DMS 273 (cell line): ENCODE measurements at regions not wholly inside any gene's neighbourhood (a gene's known extent, or its start where the extent isn't known, plus 50 kb on each side); places are given as distances from the start of the nearest gene placed in this dataset.

Experiments used
- DNase-seq: peaks from one replicate; lab custom pipeline; 2025; ENCODE audit not compliant: unreplicated experiment; lab: John Stamatoyannopoulos, UW

GRCh38 chr13:105996391-105997025 is 539.0 kb downstream of the EFNB2 start:
- DNase-seq, result no peak

DNA sequence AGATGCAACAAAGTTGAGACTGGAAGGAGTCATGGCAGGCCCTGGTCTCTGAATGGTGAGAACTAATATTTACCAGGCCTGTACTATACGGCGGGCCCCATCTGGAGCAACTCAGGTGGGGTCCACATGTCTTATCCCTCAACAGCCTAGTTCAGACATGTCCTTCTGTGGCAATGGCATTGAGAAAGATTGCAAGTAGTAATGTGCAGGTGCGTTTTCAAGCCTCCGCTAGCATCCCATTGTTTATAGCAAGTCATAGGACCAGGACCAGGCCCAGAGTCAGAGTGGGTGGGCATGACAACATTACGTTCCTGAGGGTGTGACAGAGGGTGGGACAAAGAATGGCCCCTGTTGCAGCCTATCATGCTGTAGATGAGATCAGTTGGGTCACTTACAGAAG is 541.1 kb downstream of the EFNB2 start:
- no peak for DNase-seq

GRCh38 chr13:105991622-105992277 is 543.7 kb downstream of the EFNB2 start:
- peak; percentile 85 for DNase-seq

DNA sequence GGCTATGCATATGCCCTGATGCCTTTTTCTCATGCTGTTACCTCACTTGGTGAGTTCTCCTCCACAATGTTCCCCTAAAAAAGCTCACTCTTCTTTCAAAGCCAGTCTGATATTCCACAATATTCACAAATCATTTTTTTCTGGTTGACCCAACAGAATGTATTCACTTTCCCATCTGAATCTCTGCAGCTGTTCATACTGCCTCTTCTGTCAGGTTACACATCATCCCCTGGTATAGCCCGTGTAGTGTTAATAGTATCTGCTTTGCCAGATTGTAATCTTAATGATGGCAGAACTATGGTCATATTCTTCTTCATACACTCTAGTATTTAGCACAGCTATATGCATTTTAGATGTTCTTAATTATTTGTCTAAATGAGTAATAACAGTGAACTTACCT is 544.3 kb downstream of the EFNB2 start:
- DNase-seq, result peak; percentile 50

- DNase-seq, result peak; percentile 43
Observed at GRCh38 chr13:105990256-105990958, 545.1 kb downstream of the EFNB2 start.

GRCh38 chr13:105984646-105985045 is 550.8 kb downstream of the EFNB2 start:
- DNase-seq, result no peak

GRCh38 chr13:105984236-105984635 is 551.2 kb downstream of the EFNB2 start:
- no peak for DNase-seq

GRCh38 chr13:105982219-105982930 is 553.1 kb downstream of the EFNB2 start:
- DNase-seq, result peak; percentile 45

DNA sequence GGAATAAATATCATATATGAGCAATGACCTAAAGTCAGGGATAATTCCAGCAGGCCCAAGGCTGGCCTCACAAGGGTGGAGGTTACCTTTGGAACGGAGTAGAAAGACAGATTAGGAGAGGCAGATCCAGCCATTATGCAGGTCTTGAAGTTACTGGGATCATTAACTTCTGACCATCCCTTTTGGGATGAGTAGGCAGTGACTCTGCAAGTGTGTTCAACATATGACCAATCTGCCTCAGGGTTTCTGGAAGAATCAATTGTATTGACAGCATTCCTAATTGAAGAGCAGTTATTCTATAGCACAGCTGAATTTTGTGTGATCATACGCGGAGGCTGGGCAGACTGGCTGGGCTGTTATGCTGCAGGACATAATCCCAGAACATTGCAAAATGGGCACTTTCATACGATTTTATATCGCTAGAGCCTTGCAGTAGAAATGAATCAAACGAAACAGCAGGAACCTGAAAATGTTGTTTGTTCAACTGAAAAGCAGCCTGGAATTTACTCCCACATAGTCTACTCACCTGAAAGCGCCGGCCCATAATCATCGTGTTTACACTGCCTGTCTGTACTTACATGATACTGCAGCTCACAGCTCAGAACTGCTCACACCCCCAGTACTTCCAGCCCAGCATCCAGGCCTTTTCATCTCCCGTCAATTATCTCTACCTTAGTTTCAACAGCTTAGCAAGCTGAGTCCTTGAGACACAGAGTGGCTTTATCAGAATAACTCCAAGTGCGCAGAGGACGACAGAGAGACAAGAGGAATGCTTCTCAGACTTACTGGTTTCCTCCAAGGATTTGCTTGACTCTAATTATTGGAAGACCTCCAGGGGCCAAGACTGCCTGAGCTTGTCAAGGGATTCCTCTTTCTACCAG is 556.1 kb downstream of the EFNB2 start:
- peak; percentile 3 for DNase-seq

DNA sequence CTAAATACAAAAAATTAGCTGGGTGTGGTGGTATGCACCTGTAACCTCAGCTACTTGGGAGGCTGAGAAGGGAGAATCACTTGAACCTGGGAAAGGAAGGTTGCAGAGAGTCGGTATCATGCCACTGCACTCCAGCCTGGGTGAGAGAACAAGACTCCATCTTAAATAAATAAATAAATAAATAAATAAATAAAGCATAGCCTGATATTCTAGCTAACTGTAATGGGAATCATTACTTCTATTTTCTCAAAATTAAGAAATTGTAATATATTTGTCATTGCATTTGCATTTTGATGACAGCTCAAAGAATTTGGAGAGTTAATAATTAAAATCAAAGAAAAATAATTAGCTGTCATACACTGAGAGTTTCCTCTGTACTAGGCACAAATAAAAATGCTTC is 561.1 kb downstream of the EFNB2 start:
- DNase-seq, result no peak

DNA sequence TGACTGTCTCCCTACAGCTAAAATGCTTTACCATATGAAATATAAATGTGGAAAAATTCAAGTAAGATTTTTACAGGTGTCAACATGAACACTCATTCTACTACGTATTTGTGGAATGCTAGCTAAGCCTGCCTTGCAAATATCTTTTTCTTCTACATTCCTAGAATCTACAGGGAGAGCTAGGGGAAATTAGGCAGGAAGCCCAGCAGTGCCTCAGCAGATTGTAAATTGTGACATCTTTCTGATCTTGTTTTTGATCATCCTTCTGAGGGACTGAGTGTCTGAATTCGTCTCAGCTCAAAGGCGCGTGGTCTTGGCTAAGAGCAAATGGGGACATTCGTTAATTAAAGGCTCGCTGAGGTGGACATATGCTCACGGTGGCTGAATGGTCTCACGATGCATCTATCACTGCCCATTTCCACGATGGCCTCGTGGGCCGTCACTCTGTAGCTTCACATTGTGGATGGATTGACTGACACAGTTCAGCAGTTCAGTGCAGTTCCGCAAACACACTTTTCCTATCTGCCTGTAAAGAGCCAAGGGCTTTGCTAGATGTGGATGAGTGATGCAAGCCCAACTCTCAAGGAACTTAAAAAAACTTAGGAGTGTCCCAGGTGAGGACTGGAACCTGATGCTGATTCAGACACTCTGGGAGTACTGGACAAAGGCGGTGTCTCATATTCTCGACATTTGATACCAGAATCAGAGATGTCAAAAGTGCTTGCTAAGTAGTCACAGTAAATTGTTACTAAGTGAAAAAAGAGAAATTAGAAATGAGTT is 562.5 kb downstream of the EFNB2 start:
- DNase-seq, result no peak

GRCh38 chr13:105972306-105972721 is 563.1 kb downstream of the EFNB2 start:
- DNase-seq, result peak; percentile 27

GRCh38 chr13:105971738-105972137 is 563.7 kb downstream of the EFNB2 start:
- DNase-seq, result no peak

DNA sequence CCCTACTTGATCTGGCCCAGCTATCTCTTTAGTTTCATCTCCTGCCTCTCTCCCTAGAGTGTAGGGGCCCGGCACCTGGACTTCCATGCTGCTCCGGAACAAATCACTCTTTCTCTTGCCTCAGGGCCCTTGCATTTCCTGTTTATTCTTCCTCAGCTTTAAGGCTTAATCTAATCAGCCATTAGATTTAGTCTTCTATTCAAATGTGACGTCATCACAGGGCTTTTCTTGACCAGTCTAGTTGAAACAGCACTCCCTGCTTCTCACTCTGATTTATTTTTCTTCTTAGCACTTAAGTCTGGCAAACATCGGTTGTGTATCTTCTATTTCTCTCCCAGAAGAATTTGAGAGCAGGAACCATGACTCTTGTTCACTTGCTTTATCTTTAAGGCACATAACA is 564.1 kb downstream of the EFNB2 start:
- DNase-seq, result no peak

DNA sequence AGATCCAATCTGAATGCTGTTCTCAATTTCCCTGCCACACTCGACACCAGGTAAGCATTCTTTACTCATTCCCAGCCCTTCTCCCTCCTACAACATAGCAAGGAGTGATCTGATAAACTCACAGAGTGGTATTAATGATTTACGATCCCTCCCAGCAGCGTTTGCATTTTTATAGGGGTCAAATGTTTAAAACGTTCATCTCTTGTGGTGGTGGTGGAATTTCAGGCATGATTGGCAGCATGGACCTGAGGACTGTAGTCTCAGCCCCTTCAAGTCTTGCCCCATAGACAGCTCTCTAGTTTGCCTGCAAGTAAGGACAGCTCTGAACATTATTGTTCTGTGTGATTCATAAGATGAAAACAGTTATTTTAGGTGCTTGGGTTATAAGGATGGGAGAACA is 565.7 kb downstream of the EFNB2 start:
- DNase-seq, result no peak

- DNase-seq, result no peak
Observed at GRCh38 chr13:105965910-105966309, 569.6 kb downstream of the EFNB2 start.

DNA sequence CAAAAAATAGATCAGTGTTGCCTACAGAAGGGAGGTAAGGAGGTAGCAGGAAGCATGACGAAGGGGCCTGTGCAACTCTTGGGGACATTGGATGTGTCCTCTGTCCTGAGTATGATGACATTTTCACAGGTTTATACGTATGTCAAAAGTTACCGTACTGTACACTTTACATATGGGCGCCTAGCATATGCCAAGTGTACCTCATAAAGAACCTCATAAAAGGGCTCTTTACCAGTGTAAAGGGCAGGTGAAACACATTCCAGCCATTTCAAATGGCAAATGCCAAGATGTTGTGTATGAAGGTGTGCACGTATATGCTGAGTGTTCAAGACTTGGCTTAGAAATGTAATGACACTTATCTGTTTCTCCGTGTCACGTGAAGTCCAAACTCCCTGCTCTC is 573.4 kb downstream of the EFNB2 start:
- DNase-seq, result no peak

- no peak for DNase-seq
Observed at GRCh38 chr13:105961438-105961837, 574.0 kb downstream of the EFNB2 start.

- DNase-seq, result no peak
Observed at GRCh38 chr13:105960326-105960725, 575.1 kb downstream of the EFNB2 start.

DNA sequence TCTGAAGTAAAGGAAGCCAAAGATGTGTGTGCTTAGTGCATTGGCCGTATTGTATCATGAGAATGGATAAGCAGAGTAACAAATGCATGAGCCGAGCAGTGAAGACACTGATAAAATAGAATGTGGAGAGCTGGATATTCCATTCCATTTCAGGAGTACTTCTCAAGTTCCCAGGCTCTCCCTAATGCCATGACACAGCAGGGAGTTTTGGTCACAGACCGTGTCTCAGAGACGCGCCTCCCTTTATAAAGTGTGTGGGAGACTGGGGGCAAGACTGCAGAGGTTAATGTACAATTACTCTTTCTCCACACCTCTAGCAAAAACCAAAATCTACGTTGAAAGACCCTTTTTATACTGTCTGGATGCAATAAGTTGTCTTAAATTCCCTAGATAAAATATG is 575.6 kb downstream of the EFNB2 start:
- DNase-seq, result no peak
